GM18909 (cell line): ENCODE measurements at regions not wholly inside any gene's neighbourhood (a gene's known extent, or its start where the extent isn't known, plus 50 kb on each side); places are given as distances from the start of the nearest gene placed in this dataset.

Experiments used
- ATAC-seq: cut with Tn5 transposase; IDR thresholded peaks from one replicate; pipeline ENCODE4 v1.9.1; 2021; ENCODE audit warnings: mild to moderate bottlenecking; ENCODE audit not compliant: unreplicated experiment, poor library complexity

DNA sequence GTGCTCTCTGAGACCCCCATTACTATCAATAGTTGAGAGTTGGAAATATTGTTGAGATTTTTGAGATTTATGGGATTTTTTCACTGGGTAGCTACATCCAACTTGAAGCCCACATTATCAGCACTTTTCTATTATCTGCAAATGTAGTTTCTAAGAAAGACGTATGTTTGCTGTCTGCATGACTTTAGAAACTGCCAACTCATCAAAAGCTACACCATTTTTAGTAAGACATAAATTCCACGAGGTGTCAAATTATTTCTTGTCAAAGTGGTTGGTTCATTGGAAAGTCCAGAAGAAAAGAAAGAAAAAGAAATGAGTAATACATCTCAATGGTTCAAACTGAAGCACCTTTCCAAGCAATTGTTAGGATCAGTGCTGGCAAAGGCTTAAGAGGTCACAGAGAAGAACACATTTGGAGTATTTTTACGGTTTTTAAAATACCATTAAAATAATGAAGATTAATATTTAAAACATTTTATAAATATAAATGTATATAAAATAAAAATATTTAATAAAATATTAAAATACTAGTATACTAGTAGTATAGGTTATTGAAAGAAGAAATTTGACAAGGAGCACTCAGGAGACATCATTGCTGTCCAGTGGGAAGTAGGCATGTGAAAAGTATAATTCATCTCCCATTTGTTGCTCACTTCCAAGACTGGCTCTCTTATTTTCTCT, 463.5 kb downstream of the TAFA4 start:
- ATAC-seq: no peak

DNA sequence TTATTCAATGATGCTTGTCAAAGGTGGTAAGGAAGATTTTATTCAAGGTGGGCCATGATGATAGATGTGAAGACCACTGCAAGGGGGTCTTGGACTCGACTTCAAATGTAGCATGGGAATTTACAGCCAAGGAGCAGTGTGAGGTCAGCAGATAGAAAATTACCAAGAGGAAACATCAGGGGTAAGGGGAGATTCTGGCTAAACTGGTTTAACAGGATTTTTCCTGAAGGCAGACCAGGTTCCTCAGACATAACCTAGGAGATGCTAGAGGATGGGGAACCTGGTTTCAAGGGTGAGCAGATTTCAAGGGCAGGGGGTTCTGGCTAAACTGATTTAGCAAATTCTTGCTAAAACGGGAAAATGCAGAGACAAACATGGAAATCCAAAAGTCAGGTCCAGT, 464.9 kb downstream of the TAFA4 start:
- no peak for ATAC-seq

DNA sequence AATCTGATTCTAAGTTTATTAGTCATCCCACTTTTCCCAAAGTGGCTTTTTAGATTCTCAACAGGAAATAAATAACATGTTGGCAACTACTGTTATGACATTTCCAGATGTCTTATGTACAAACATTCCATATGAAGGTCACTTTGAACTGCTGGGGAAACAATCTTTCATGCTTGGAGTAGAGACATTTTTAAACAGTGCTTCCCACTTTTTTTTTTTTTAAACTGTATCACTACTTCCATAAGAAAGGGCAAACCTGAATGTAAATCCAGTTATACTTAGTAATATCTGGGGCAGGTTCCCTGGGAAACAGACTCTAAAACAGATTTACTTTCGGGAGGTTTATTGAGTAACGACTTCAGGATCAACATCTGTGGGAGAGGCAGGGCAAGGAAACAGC, 473.8 kb downstream of the TAFA4 start:
- ATAC-seq: no peak

DNA sequence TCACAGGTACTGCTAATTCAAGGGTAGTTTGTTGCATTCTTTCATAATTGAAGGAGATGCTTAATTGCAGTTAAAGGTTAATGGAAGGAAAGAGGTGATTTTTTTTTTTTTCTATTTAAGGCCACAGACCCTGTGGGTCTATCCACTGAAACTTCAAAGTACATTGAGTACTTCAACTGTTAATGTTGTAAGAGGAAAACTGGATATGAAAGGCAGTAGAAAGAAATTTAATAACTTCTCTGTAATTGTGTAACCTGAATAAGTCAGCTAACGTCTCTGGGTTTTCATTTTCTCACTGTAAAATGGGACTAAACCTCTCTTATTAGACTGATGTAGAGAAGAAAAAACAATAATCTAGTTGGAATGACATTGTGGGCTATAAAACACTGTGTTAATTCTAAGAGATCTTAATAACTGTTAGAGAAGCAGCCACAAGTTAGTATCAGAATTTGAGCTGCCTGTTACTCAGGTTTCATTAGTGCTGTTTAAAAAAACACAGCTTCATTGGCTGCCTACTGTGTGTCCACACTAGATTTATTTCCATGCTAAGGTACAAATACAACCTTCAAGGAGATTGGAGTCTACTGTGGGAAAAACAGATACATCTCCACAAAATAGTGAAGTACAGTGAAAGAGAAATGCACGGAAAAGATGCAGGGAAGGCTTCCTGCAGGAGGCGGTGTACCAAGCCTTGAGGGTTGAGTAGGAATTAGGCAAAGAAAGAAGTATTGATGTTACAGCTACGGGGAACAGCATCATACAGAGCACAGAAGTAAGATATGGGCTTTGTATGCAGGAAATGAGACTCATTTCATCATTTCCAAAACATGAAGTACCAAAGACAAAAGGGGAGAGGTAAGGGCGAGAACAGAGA, 483.6 kb downstream of the TAFA4 start:
- no peak for ATAC-seq

DNA sequence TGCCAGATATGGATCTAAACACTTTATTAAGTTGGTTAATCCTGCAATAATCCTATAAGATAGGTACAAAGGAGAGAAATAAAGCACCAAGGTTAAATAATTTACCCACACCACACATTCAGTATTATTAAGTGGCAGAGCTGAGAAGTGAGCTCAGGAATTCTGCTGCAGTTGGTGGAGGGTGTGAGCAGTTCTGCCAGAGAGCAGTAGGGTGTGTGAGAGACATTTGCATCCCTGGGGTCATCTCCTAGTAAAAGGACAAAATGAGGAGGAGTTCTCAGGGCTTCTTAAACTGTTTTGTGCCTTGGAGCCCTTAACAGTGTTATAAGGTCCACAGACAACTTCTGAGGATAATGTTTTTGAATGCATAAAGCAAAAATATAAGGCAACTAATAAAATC, 484.5 kb downstream of the TAFA4 start:
- ATAC-seq: no peak

DNA sequence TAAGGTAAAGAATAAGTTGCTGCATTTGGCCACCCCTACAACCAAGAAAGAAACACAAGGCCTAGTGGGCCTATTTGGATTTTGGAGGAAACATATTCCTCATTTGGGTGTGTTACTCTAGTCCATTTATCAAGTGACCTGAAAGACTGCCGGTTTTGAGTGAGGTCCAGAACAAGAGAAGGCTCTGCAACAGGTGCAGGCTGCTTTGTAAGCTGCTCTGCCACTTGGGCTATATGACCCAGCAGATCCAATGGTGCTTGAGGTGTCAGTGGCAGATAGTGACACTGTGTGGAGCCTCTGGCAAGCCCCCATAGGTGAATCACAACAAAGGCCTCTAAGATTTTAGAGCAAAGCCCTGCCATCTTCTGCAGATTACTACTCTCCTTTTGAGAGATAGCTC, 491.3 kb downstream of the TAFA4 start:
- ATAC-seq: no peak

DNA sequence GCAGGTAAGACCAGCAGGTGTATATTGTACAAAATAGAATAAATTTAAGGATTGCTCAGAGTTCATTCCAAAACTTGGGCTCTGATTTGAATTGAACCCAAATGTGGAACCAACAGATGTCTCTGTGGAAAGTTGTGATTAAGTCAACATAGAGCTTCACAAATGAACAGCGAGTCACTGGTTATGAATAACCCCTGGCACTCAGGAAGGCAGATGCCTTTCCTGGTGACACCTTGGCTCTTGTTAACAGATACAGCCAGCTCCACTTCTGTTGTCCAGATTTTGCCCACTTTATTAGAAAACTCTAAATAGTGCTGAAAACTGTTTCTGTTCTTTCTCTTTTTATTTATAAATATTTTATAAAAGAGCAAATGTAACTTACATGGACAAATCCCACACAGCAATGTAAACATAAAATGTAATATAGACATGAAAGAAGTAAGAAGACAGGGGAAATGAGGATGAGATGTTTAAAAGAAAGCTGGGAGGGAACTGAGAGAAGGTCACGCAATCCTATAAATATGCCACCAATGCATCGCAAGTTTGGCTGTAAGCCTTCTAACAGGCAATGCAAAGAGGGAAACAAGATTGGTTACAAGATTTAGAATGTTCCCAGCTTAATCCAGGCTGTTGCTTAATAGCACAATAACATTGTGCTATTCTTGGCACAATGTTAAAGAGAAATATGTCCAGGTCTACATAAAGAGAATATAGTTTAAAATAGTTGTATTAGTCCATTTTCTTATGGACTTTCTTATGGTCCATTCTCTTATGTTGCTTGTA, 495.5 kb downstream of the TAFA4 start:
- no peak for ATAC-seq

DNA sequence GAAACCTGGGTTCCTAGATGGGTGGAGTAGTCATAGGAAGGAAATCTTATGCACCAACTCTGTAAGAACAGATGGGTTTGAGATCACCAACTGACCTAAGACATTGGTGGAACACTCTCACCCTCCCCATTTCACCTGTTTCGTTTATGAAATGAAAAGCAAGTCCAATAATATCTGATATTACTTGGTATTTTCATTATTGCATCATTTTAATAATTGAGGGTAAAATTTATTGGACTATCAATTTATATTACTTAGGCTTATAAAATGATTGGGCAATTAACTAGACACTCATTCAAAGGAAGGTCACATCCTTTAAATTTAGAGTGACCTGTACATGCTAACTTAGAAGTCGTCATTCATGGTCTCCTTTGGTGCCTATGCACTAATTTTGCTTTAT, 503.9 kb downstream of the TAFA4 start:
- ATAC-seq: no peak

DNA sequence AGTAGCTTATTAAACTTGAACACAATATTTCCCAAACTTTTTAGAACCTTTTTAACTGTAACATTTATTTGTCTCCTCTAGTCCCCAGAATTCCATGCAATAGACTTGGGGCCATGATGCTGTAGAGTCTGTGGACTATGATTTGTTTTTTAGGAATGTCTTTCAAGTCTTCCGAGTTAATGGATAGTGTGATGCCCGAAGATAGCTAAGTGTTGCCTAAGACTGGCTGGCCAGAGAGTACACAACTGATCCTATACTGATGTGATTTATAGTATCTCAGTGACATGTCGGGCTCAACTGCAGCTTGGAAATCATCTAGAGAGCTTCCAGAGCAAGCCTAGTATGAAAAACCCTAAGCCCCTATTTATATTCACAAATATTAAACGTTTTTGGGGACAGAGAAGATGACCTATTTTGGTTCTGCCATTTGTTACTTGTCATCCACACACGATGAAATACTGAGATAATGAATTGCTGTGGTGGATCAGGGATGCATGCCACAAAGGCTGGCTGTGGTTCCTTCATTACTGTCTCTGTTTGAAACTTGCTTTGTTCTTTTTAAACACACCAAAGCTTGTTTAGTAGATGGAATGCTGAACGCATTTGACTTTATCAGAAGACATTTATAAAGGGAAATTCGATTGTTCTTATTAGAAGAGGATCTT, 507.4 kb downstream of the TAFA4 start:
- no peak for ATAC-seq

DNA sequence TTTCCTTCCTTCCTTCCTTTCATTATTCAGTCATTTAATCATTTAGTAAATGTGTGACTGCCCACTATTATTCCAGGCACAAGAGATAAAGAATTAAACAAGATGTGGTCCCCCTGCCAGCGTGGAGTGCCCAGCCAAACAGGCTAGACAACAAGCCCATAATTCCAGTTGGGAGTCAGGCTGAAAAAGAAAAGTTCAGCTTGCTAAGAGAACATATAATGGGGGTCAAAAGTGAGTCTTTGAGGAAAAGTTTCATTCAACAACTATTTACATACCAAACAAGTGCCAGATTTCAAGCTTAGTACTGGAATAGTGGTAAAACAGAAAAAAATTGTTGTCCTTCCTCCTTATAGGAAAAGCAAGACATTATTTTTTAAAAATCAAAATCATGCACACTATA, 523.7 kb downstream of the TAFA4 start:
- no peak for ATAC-seq

DNA sequence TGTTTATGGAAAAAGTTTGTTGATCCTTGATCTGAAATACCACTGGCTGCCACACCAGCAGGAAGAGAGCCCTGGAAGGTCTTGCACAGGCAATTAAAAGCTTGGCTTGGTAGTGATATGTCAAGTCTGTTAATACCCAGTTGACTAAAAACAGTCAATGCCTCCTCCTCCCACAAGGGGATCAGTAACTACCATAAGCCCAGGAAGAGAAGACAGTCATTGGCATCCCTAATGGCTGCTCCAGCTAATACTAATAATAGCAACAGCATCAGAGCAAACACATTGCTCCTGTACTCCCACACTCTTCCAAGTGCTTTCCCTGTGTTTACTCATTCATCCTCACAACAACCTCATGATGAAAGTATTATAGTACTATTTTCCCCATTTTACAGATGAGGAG, 528.6 kb downstream of the TAFA4 start:
- ATAC-seq: no peak

DNA sequence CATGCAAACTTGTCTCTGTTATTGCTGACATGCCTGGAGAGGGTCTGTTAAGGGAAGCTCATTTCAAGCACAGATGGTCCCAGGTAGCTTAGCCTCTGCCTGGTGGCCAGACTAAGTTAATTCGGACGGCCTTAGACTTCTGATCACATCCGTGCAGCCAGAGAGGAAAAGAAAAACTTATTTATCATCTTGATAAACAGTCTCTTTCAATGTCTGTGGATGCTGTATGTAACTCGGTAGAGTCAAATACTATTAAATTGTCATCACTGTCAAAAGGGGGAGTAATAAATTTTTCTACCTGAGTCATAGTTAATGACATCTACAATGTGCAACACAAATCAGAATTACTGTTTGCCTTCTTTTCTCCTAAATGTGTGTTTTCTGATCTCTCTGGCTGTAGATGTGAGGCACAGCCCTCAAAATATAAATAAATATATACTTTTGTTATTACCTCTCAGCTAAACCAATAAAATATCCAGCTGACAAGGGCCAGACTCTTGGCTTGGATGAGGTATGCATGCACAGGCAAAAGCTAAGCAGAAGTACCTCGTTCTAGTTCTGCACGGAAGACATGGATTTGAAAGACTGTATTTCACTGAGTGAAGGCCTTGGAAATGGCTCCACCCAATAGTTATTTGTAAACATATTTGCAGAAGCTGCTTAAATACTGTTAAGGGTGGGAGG, 530.0 kb downstream of the TAFA4 start:
- no peak for ATAC-seq

DNA sequence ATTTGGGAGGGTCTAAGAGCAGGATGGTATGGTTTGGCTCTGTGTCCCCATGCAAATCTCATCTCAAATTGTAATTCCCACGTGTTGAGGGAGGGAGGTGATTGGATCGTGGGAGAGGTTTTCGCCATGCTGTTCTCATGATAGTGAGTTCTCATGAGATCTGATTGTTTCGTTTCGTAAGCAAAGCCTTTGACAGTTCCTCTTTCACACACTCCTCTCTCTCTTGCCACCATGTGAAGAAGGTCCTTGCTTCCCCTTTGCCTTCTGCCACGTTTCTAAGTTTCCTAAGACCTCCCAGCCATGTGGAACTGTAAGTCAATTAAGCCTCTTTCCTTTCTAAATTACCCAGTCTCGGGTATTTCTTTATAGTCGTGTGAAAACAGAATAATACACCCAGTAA, 553.7 kb downstream of the TAFA4 start:
- no peak for ATAC-seq

DNA sequence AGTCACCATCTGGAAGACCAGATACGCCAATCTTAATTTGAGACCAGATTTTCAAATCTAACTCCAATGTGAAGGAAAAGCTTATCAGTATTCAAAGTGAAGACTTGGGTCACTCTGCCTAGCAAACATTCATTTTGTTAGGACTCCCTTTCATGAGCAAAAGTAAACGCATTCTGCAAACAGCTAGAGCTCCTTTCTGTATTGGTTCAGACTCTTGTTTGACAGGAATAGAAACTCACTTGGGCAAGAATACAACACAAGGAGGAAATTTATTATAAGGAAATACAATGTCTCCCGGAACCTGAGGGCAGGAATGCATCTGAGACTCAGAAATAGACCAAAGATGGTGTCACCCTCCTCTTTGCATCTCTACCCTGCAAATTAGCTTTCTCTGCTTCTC, 558.6 kb downstream of the TAFA4 start:
- no peak for ATAC-seq

DNA sequence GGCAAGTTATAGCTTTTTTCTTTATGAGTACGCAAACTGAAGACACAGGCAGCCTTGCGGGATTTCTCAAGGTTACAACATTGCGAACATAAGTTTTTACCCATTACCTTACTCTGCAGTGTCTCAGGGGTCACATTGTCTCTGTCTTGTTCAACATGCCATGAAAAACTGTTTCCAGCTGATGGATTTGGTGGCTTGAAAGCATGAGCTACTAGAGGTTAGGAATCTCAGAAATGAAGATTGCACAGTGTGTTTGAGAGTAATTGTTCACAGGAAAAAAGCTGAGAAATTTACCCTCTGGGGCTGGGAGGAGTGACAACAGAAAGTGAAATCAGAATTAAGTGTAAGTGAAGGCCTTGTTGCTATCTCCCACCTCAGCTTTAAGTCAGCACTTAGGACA, 568.6 kb downstream of the TAFA4 start:
- no peak for ATAC-seq

DNA sequence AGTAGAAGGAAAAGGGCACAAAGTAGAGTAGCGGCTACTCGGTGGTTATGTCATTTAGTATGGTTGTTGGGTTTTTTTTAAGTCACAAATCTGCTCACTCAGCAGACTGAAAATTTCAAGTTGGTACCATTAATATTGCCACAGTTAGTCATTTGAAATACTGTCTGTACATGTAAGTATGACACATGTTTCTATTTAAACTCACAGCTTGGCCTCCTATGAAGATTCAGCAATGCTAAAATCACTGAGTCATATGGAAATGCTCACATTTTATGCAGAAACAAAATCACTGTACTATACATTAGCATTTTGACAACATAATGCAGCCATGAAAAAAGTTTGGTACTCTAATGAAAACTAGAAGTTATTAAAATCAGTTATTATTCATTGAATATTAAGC, 571.9 kb downstream of the TAFA4 start:
- no peak for ATAC-seq

DNA sequence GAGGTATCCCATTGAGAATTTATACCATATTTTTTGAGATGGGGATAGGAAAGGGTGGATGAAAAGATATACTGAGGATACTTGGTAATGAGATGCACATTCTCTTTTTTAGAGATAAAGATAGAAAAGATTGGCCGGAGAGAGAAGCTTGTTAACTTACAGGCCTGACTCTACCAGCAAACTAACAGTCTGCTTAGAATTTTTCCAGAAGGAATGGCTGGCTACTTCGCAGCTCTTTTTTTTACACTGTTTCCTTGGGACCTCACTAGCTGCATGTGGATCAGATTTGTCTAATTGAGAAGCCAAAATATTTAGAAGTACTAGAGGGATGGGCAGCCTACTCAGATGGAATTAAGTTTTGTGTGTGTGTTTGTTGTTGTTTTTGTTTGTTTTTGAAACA, 586.6 kb downstream of the TAFA4 start:
- ATAC-seq: no peak

DNA sequence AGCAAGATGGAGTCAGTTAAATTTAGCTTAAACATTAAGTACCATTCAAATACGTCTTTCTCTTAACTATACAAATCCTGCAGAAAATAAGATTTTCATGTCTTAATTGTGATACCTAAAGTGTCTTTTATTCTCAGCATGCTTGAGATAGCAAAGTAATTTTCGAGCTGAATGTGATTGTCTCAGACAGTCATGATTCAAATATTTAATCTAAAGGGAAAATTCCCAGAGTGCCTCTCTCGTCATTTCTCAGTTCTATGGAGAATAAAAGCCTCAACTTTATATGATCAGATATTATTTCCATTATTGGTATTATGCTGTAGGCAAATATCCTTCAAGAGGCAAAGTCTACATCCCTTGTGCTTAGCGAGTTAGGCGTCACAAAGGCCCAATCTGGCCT, 589.9 kb downstream of the TAFA4 start:
- no peak for ATAC-seq

DNA sequence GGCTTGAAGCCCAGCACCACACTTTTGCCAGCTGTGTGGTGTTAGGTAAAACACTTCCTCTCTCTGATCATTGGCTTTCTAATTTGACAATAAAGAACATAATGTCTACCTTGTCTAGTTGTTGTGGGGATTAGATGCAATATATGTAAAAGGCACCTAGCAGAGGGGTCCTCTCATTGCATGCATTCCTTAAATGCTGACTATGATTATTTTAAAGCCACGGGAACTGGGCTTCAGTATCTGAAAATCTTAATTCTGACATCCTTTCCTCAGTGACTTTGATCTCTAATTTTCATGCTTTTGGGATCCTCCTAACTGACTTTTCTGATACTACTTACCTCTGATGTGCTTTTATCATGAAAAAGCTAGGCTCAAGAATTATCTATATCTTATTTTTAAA, 596.3 kb downstream of the TAFA4 start:
- ATAC-seq: no peak

DNA sequence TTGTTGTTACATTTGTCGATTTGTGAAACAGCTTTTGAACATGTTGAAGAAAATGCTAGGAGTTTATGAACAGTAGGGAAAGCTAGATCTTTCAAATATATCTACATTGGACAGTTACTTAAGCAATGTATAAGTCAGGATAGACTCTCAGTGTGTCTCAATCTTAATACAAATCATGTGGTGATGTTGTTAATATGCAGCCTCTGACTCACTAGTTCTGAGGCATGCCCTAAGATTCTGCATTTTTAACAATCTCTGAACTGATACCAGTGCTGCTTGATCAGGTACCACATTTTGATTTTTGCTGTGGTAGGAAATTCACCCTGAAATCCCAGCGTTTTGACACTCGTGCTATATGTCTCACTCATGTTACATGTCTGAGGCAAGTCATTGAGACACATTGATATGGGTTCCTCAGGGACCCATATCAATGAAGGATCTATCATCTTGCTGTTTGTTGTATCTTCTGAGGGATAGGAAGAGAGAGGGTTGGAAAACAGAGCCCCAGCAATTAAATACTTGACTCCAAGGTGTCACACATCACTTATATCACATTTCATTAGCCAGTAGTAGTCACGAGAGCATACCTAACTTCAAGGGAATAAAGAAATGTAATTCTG, 597.9 kb downstream of the TAFA4 start:
- no peak for ATAC-seq
